ENCODE measurements at regions not wholly inside any gene's neighbourhood (a gene's known extent, or its start where the extent isn't known, plus 50 kb on each side); places are given as distances from the start of the nearest gene placed in this dataset.

DNA sequence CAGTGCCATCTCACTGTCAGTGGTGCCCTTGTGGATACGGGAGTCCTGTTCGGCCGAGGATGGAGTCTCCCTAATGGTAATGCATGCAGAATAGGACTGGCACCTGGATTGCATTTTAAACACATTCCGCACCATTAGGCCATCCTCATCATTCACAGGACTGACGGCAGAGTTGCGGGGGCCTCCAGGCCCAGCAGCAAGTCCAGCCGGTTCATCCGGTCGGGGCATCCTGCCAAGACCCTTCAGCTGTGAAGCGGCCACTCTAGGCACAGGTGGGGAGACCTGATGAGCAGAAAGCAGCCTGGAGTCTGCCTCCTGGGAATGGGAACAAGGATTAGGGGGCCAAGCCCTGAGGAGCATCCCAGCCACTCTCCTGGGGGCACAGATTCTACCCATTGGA is 90.3 kb upstream of the XYLT1 start:
- no peak overlapping the region for H3K27ac ChIP-seq (ENCODE audit: low read depth, low read length)
- TF ChIP-seq EZH2phosphoT487 (IDR thresholded peaks at IDR 0.05; ENCODE audit: borderline replicate concordance, low read length): no peak
- TF ChIP-seq, protein P1, sequence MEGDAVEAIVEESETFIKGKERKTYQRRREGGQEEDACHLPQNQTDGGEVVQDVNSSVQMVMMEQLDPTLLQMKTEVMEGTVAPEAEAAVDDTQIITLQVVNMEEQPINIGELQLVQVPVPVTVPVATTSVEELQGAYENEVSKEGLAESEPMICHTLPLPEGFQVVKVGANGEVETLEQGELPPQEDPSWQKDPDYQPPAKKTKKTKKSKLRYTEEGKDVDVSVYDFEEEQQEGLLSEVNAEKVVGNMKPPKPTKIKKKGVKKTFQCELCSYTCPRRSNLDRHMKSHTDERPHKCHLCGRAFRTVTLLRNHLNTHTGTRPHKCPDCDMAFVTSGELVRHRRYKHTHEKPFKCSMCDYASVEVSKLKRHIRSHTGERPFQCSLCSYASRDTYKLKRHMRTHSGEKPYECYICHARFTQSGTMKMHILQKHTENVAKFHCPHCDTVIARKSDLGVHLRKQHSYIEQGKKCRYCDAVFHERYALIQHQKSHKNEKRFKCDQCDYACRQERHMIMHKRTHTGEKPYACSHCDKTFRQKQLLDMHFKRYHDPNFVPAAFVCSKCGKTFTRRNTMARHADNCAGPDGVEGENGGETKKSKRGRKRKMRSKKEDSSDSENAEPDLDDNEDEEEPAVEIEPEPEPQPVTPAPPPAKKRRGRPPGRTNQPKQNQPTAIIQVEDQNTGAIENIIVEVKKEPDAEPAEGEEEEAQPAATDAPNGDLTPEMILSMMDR (IDR thresholded peaks at IDR 0.05; ENCODE audit: low read depth, low read length, poor library complexity, severe bottlenecking): no peak

DNA sequence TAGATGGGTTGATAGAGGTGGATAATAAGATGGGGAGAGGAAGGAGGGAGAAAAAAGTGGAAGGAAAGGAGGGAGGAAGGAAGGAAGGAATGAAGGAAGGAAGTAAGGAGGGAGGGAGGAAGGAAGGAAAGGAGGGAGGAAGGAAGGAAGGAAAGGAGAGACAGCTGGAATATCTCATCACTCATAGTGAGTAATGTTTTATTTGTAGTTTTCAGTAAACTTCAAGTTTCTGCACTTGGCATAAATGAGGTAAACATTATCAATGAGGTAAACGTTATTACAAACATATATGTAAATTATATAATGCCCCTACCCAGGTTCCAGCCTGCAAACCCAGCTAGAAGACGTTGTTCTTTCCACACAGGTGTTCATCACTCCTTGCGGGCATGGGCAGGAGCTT is 89.8 kb upstream of the XYLT1 start:
- Histone ChIP-seq H3K9me3 (ENCODE audit: control insufficient read depth, insufficient read depth, low read length) (no peaks in the 10 kb centered on the region), H3K27me3 (ENCODE audit: control insufficient read depth, low read length) (peaks cover 12% of the 10 kb centered on the region), H3K9me2 (replicated peaks; ENCODE audit: control insufficient read depth, low read length) (no peaks in the 10 kb centered on the region)

More for the DNA sequence above, 90.3 kb upstream of the XYLT1 start:
- no peaks in the 10 kb centered on the region for H3K9me3 ChIP-seq (ENCODE audit: control insufficient read depth, insufficient read depth, low read length)
- no peaks in the 10 kb centered on the region for H3K9me2 ChIP-seq (replicated peaks; ENCODE audit: control insufficient read depth, low read length)
- no peak overlapping the region for H3K4me2 ChIP-seq (ENCODE audit: low read length)
- H3K36me3 ChIP-seq (ENCODE audit: control insufficient read depth, low read length): no peaks in the 10 kb centered on the region
- H4K20me1 ChIP-seq (ENCODE audit: control insufficient read depth, insufficient read depth, low read depth, low read length): no peaks in the 10 kb centered on the region
- peaks cover 12% of the 10 kb centered on the region for H3K27me3 ChIP-seq (ENCODE audit: control insufficient read depth, low read length)
- no peaks in the 10 kb centered on the region for H3K79me2 ChIP-seq (ENCODE audit: control insufficient read depth, low read length)
- no peaks in the 10 kb centered on the region for H3K4me1 ChIP-seq (ENCODE audit: control insufficient read depth, low read length)
- no peaks in the 10 kb centered on the region for H3F3A ChIP-seq (ENCODE audit: control insufficient read depth, insufficient read depth)
- no peak overlapping the region for H3K4me3 ChIP-seq (ENCODE audit: low read length)

DNA sequence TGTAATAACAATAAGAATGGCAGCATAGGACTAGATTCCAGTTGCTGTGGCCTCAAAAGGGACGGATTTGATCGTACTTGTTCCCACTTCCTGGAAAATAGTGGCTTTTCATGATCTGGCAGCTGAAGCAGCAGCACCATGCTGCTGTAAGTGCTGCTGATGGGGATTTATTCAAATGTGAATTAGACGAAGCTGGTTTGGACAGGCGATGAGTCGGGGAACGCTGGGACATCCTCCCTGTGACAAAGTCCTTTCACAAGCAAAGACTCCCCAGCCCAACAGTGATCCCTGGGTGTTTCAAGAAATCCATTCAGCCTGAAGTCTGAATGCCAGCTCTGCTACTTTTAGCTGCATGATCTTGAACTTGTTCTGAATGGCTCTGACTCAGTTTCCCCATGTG is 88.6 kb upstream of the XYLT1 start:
- Histone ChIP-seq H4K20me1 (ENCODE audit: control insufficient read depth, insufficient read depth, low read depth, low read length) (no peaks in the 10 kb centered on the region), H3K4me3 (ENCODE audit: low read length) (no peak overlapping the region), H3F3A (ENCODE audit: control insufficient read depth, insufficient read depth) (no peaks in the 10 kb centered on the region), H3K9me3 (ENCODE audit: control insufficient read depth, insufficient read depth, low read length) (no peaks in the 10 kb centered on the region), H3K27ac (ENCODE audit: low read depth, low read length) (no peak overlapping the region), H3K9me2 (replicated peaks; ENCODE audit: control insufficient read depth, low read length) (no peaks in the 10 kb centered on the region), H3K4me1 (ENCODE audit: control insufficient read depth, low read length) (no peaks in the 10 kb centered on the region), H3K79me2 (ENCODE audit: control insufficient read depth, low read length) (no peaks in the 10 kb centered on the region), H3K36me3 (ENCODE audit: control insufficient read depth, low read length) (no peaks in the 10 kb centered on the region), H3K27me3 (ENCODE audit: control insufficient read depth, low read length) (peaks cover 12% of the 10 kb centered on the region), H3K4me2 (ENCODE audit: low read length) (no peak overlapping the region)
- TF ChIP-seq EZH2phosphoT487 (IDR thresholded peaks at IDR 0.05; ENCODE audit: borderline replicate concordance, low read length): no peak
- TF ChIP-seq, protein P1 (IDR thresholded peaks at IDR 0.05; ENCODE audit: low read depth, low read length, poor library complexity, severe bottlenecking): no peak

More for the DNA sequence above, 89.8 kb upstream of the XYLT1 start:
- no peak for TF ChIP-seq EZH2phosphoT487 (IDR thresholded peaks at IDR 0.05; ENCODE audit: borderline replicate concordance, low read length)
- TF ChIP-seq, protein P1 (IDR thresholded peaks at IDR 0.05; ENCODE audit: low read depth, low read length, poor library complexity, severe bottlenecking): no peak
- H3K4me3 ChIP-seq (ENCODE audit: low read length): no peak overlapping the region
- no peaks in the 10 kb centered on the region for H3K79me2 ChIP-seq (ENCODE audit: control insufficient read depth, low read length)
- H3K4me1 ChIP-seq (ENCODE audit: control insufficient read depth, low read length): no peaks in the 10 kb centered on the region
- H3F3A ChIP-seq (ENCODE audit: control insufficient read depth, insufficient read depth): no peaks in the 10 kb centered on the region
- no peak overlapping the region for H3K27ac ChIP-seq (ENCODE audit: low read depth, low read length)
- no peaks in the 10 kb centered on the region for H4K20me1 ChIP-seq (ENCODE audit: control insufficient read depth, insufficient read depth, low read depth, low read length)
- no peaks in the 10 kb centered on the region for H3K36me3 ChIP-seq (ENCODE audit: control insufficient read depth, low read length)
- H3K4me2 ChIP-seq (ENCODE audit: low read length): no peak overlapping the region
